GM19240 (cell line): ENCODE measurements at regions not wholly inside any gene's neighbourhood (a gene's known extent, or its start where the extent isn't known, plus 50 kb on each side); places are given as distances from the start of the nearest gene placed in this dataset.

Source experiments
- DNase-seq: peaks from one replicate; pipeline ENCODE4 v3.0.0; 2011; ENCODE audit warnings: low spot score; ENCODE audit not compliant: insufficient read length

GRCh38 chr5:17890501-17890900 lies 256.2 kb downstream of the TAF11L14 start:
- no peak for DNase-seq

- no peak for DNase-seq
Observed at GRCh38 chr5:17891881-17892280, 257.6 kb downstream of the TAF11L14 start.

- DNase-seq = no peak
Observed at GRCh38 chr5:17893026-17893635, 258.9 kb downstream of the TAF11L14 start.

GRCh38 chr5:17895288-17896033 lies 261.2 kb downstream of the TAF11L14 start:
- DNase-seq = no peak

- DNase-seq = no peak
Observed at GRCh38 chr5:17896605-17897004, 262.3 kb downstream of the TAF11L14 start.

- no peak for DNase-seq
Observed at GRCh38 chr5:17897776-17898175, 263.5 kb downstream of the TAF11L14 start.

- DNase-seq = no peak
Observed at GRCh38 chr5:17898766-17899165, 264.5 kb downstream of the TAF11L14 start.

GRCh38 chr5:17907094-17907493 lies 272.8 kb downstream of the TAF11L14 start:
- DNase-seq = no peak

- DNase-seq = no peak
Observed at GRCh38 chr5:17910318-17910717, 276.1 kb downstream of the TAF11L14 start.

- DNase-seq = no peak
Observed at GRCh38 chr5:17912794-17913193, 278.5 kb downstream of the TAF11L14 start.

GRCh38 chr5:17916446-17916845 lies 282.2 kb downstream of the TAF11L14 start:
- no peak for DNase-seq

GRCh38 chr5:17917465-17917864 lies 283.2 kb downstream of the TAF11L14 start:
- DNase-seq = no peak

- DNase-seq = no peak
Observed at GRCh38 chr5:17918373-17919104, 284.3 kb downstream of the TAF11L14 start.

- DNase-seq = no peak
Observed at GRCh38 chr5:17925276-17925675, 291.0 kb downstream of the TAF11L14 start.

GRCh38 chr5:17928581-17928981 lies 294.3 kb downstream of the TAF11L14 start:
- no peak for DNase-seq

- no peak for DNase-seq
Observed at GRCh38 chr5:17929171-17929570, 294.9 kb downstream of the TAF11L14 start.

GRCh38 chr5:17930346-17930745 lies 296.1 kb downstream of the TAF11L14 start:
- no peak for DNase-seq

GRCh38 chr5:17944046-17944445 lies 309.8 kb downstream of the TAF11L14 start:
- DNase-seq = no peak

GRCh38 chr5:17947029-17947428 lies 312.8 kb downstream of the TAF11L14 start:
- DNase-seq = no peak

- DNase-seq = no peak
Observed at GRCh38 chr5:17951392-17952169, 317.3 kb downstream of the TAF11L14 start.

- DNase-seq = no peak
Observed at GRCh38 chr5:17952231-17952630, 318.0 kb downstream of the TAF11L14 start.

GRCh38 chr5:17964067-17964466 lies 329.8 kb downstream of the TAF11L14 start:
- no peak for DNase-seq
